NCI-H345 (cell line): ENCODE measurements at regions not wholly inside any gene's neighbourhood (a gene's known extent, or its start where the extent isn't known, plus 50 kb on each side); places are given as distances from the start of the nearest gene placed in this dataset.
"Not testable (repeated sequence)": the region's sequence is repeated elsewhere in the genome, so short reads cannot be mapped to it uniquely, and the experiment has no call there.

Experiments used
- DNase-seq: peaks from one replicate; lab custom pipeline; 2025; lab: John Stamatoyannopoulos, UW

DNA sequence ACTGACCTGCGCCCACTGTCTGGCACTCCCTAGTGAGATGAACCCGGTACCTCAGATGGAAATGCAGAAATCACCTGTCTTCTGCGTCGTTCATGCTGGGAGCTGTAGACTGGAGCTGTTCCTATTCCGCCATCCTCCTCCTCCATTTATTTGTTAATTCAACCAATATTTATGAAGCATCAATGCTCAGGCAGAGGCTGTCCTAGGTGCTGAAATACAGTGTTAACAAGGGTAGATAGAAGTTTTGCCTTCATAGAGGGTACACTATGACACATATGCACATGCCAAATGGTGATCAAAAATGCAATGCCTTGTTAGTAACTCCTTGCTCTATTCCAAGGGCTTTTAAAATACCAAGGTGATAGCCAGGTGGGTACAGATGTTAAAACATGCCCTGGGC, 166.0 kb upstream of the CCL2 start:
- DNase-seq: not testable (repeated sequence)

DNA sequence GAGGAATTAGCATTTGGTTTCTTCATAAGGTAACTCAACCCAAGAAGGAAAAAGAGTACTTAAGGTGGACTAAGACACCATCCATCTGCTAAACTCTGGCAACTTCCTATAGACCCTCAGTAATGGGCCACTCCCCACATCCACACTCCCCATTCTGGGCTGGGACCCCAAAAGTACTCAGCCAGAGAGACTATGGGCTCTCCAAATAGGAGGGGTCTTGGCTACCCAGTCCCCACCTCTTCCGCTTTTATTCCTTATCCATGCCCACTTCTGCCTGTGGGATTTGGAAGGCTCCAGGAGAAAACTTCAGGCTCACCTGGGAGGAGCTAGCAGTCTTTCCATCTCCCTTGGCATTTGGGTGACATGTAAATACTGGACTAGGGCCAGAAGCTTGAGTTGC, 164.5 kb upstream of the CCL2 start:
- DNase-seq: no peak

DNA sequence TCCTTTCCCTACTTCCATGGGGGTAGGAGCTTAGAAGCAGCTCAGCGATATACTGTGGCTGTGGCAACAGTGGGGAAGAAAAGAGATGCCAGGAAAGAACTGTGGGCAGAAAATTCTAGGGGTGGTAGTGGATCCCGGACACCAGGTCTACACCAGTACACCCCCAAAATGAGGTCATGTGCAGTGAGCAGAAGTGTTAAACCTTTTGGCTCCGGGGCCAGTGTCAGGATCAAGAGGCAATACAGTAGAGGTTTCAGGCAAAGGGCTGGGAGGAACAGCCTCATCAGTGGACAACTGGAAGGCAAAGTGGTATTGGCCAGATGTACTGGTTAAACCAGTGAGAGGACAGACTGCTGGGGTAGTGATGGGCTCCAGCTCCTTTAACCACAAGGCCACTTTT, 163.1 kb upstream of the CCL2 start:
- no peak for DNase-seq

- peak; percentile 88 for DNase-seq
Measured at GRCh38 chr17:34095106-34095505, 160.0 kb upstream of the CCL2 start.

- no peak for DNase-seq
Measured at GRCh38 chr17:34098699-34099098, 156.4 kb upstream of the CCL2 start.

DNA sequence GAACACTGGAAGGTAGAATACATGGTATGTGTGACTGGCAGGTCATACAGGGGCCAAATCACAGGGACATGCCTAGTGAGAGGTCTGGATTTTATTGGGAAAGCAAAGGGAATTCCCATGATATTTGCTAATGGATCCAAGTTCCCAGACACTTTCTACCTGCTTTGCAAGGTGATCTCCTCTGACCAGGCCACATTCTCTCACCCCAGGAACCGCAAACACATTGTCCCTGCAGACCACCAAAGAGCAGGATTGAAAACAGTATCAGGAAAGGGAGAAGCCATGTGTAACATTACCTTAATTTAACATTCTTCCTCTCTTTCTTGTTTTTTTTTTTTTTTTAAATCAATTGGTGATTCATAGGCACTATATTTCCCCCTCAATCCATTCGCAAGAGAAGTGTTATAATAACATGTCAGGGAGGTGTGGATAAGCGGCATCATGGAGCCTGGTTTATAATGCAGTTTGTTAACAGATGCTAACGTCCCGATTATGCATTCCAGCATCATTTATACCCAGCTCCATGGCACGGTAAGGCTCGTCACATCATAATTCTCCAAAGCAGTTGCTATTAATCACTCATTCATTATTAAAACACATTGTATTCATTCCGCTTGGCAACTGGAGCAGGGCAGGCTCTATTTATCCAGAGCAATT, 155.1 kb upstream of the CCL2 start:
- no peak for DNase-seq

DNA sequence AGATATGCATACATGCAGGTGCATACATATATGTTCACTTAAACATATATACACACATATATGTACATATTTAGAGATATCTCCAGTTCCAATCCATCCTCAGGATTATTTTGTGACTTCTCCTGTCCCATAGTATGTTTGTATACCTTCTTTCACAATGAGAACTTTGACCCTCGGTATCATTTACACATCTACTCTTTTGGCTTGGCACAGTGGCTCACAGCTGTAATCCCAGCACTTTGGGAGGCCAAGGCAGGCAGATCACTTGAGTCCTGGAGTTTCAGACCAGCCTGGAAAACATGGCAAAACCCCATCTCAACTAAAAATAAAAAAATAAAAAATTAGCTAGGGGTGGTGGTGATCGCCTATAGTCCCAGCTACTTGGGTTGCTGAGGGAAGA, 148.1 kb upstream of the CCL2 start:
- DNase-seq: no peak

- DNase-seq: no peak
Measured at GRCh38 chr17:34110315-34110714, 144.8 kb upstream of the CCL2 start.

GRCh38 chr17:34113089-34113488, 142.0 kb upstream of the CCL2 start:
- no peak for DNase-seq

DNA sequence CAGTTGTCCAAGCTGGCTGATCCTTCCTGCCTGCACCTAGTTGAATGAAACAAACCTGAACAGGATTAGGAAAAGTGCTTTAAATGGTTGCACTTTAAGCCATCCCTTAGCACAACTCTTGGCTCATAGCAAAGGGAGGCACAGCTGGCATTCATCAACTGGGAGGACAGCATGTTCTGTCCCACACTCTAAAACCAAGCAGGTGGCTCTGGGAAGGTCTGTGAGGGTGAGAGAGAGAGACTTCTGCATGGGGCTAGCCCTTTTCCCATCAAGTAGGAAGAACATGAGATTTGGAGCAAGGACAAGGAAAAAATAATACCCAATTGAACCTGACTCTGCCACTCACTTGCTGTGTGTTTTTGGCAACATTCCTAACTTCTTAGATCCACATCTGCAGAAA, 140.9 kb upstream of the CCL2 start:
- no peak for DNase-seq

DNA sequence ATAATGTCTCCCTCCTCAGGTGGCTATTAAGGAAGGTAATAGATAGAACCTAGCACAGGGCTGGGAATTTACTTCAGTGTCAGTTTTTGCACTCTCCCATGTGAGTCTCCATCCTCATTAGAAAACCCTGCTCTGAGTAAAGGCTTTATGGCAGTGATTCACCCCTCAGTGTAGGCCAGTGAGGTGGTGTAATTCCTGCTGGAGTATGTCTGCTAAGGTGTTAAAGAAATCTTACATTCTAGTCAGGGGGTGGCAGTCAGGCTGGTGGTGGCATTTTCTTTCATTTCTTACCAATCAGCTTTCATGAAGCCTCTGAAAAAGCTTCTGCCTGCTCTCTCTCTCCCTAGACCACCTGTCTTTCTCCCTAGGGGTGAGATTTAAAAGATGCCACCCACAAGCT, 138.8 kb upstream of the CCL2 start:
- no peak for DNase-seq

GRCh38 chr17:34117332-34117731, 137.8 kb upstream of the CCL2 start:
- DNase-seq: no peak

GRCh38 chr17:34117811-34118210, 137.3 kb upstream of the CCL2 start:
- DNase-seq: no peak

DNA sequence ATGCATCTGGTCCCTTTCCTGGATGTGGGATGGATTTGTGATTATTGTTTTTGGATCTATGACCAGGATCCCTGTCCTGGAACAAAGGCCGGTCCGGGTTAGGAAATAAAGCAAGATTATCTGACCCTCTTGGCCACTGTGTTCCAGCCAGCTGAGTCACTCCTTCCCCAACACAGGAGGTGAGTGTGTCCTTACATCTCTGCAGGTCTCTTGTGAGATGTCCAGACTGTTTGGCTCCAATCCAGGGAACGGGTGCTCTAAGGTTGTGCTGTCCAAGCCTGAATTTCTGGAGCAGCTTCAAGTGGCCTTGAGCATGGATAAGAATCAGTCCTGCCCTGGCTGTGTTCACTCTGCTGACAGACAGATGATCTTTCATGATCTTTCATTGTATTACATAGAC, 136.5 kb upstream of the CCL2 start:
- no peak for DNase-seq

- DNase-seq: no peak
Measured at GRCh38 chr17:34121311-34121710, 133.8 kb upstream of the CCL2 start.

GRCh38 chr17:34122515-34122914, 132.6 kb upstream of the CCL2 start:
- no peak for DNase-seq

DNA sequence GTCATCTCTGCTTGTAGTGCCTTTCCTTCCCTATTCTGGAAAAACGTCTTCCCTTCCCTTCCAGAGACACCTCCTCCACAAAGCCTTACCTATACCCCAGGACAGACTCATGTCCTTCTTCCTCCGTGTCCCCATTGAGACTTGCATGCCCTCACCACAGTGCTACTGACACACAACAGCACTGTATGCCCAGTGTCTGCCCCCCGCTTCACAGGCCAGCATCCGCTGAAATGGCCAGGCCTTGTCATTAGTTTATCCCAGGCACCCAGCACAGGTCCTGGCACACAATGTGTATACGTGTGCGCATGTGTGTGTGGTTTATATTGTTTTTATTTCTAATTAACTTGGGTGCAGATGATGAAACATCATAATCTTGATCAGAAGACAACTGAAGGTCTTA, 130.1 kb upstream of the CCL2 start:
- no peak for DNase-seq

DNA sequence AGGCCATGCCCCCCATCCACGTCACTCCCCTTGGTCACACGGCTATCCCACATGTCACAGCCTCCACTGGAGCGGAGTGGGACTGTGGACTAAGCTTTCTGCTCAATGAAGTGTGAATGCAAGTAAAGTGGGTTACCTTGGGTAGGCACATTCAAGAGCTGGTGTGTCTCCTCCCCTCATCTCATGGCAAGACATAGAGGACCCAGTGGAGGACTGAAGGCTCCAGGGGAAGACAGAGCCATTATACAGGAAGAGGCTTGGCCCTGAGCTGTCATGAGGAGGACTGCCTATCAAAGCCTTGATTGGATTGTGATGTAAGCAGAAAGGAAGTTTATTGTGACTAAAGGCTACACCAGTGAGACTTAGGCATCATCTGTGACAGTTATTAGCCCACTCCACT, 129.2 kb upstream of the CCL2 start:
- DNase-seq: no peak

DNA sequence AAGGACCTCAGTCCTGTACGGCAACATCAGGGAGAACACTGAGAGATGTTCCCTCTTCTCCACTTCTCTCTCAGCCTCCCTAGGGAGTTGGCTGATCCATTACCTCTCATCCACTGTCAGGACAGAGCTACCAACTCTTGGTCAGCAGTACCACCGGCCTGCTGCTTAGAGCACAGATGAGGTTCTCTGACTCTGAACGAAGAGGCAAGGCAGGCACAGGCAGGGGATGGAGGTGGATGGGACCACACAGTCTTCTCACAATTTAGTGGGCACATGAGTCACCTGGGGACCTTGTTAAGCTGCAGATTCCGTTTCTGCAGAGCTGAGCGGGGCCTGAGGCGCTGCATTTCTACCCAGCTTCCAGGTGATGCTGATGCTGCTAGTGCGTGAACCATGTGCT, 128.6 kb upstream of the CCL2 start:
- DNase-seq: no peak

DNA sequence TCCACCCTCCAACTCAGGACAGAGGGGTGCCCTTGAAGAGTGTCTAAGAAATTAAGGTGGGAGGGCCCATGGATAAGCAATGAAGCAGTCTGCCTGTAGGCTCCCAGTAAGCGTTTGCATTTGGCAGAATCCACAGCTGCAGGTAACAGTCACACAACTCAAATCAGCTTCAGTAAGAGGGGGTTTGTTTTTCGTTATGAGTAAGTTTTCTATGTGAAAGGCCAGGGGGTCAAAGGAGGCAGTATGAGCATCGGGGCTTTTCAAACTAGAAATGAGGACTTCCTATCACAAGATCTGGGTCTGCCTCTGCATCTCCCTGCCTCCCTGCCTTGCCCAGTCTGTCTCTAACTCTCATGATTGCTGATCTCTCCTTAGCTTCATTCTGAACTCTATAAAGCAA, 128.1 kb upstream of the CCL2 start:
- no peak for DNase-seq

DNA sequence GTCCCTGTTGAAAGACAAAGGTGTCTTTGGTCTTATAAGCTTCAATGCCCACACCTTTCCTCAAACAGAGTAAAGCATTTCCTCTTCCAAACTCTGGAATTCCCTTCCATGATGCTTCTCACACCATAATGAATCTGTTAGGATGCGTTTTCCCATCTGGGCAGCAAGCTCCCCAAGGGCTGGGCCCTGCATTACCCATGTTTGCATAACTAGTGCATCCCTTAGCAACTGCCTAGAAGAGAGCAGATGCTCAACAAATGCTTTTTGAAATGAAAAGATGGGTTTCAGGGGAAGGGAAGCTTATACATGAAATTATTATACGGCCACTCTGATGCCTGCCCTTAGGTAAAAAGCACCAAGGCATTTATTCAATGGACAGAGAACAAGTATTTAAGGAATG, 124.5 kb upstream of the CCL2 start:
- no peak for DNase-seq

GRCh38 chr17:34131386-34131785, 123.7 kb upstream of the CCL2 start:
- no peak for DNase-seq

- no peak for DNase-seq
Measured at GRCh38 chr17:34133350-34133749, 121.7 kb upstream of the CCL2 start.

DNA sequence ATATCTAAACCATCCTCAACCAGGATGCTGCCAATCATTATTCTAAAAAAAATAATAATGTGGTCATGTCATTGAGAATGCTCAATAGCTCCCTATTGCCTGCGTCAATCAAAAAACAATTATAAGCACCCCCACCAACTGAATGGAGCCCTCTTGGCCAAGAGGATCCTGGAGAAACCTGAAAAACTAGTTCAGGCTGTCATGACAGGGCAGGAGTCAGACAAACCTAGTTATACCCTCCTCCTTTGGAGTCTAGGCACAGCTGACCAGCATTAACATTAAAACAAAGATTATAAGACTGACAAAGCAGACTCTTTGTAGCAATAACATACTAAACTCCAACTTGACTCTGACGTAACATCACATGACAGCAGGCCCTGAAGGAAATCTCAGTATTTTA, 119.2 kb upstream of the CCL2 start:
- peak; percentile 25 for DNase-seq

DNA sequence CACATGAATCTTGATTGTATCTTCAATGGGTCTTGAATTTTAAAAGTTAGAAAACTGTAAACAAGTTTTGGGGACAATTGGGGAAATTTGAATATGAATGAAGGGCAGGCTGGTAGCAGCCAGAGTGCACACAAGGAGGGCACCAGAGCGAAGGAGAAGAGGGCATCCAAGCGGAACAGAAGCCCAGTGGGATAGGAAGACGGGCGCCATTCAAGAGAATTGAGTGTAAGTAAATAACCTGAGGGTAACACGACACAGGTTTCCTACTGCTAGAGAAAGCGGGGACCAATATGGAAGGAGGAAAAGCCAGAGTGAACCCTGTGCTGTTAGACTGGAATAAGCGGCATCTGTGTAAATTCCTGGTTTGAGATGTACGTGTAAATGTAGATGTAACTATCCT, 115.1 kb upstream of the CCL2 start:
- DNase-seq: peak; percentile 30
